AG08395 (cell line): ENCODE measurements at regions not wholly inside any gene's neighbourhood (a gene's known extent, or its start where the extent isn't known, plus 50 kb on each side); places are given as distances from the start of the nearest gene placed in this dataset.
"Not testable (repeated sequence)": the region's sequence is repeated elsewhere in the genome, so short reads cannot be mapped to it uniquely, and the experiment has no call there.

ENCODE experiments used
- DNase-seq: peaks from one replicate; pipeline ENCODE4 v3.0.0; 2012; ENCODE audit warnings: mixed read lengths, low spot score

- no peak for DNase-seq
Measured at GRCh38 chr10:117790179-117790578, 247.6 kb downstream of the EMX2 start.

GRCh38 chr10:117790621-117791020 is 248.1 kb downstream of the EMX2 start:
- no peak for DNase-seq

- no peak for DNase-seq
Measured at GRCh38 chr10:117792214-117792613, 249.7 kb downstream of the EMX2 start.

GRCh38 chr10:117796130-117796745 is 250.5 kb downstream of the RAB11FIP2 start:
- no peak for DNase-seq

GRCh38 chr10:117797296-117797695 is 249.4 kb downstream of the RAB11FIP2 start:
- no peak for DNase-seq

- DNase-seq = no peak
Measured at GRCh38 chr10:117801691-117802090, 245.1 kb downstream of the RAB11FIP2 start.

- DNase-seq = peak; percentile 10
Measured at GRCh38 chr10:117804470-117805011, 242.2 kb downstream of the RAB11FIP2 start.

- DNase-seq = no peak
Measured at GRCh38 chr10:117805139-117805538, 241.6 kb downstream of the RAB11FIP2 start.

- DNase-seq = no peak
Measured at GRCh38 chr10:117807441-117807840, 239.3 kb downstream of the RAB11FIP2 start.

GRCh38 chr10:117815816-117816215 is 230.9 kb downstream of the RAB11FIP2 start:
- DNase-seq = not testable (repeated sequence)

- no peak for DNase-seq
Measured at GRCh38 chr10:117817116-117817515, 229.6 kb downstream of the RAB11FIP2 start.

GRCh38 chr10:117818721-117819120 is 228.0 kb downstream of the RAB11FIP2 start:
- DNase-seq = peak; percentile 45

GRCh38 chr10:117819304-117819703 is 227.4 kb downstream of the RAB11FIP2 start:
- no peak for DNase-seq

GRCh38 chr10:117823980-117824379 is 222.8 kb downstream of the RAB11FIP2 start:
- DNase-seq = no peak

GRCh38 chr10:117830205-117830604 is 216.5 kb downstream of the RAB11FIP2 start:
- DNase-seq = no peak

GRCh38 chr10:117830787-117831212 is 215.9 kb downstream of the RAB11FIP2 start:
- DNase-seq = no peak

- not testable (repeated sequence) for DNase-seq
Measured at GRCh38 chr10:117838500-117839498, 207.9 kb downstream of the RAB11FIP2 start.

GRCh38 chr10:117856426-117856825 is 190.3 kb downstream of the RAB11FIP2 start:
- not testable (repeated sequence) for DNase-seq

GRCh38 chr10:117860135-117860534 is 186.6 kb downstream of the RAB11FIP2 start:
- DNase-seq = peak; percentile 14

- peak; percentile 36 for DNase-seq
Measured at GRCh38 chr10:117860823-117861222, 185.9 kb downstream of the RAB11FIP2 start.

- no peak for DNase-seq
Measured at GRCh38 chr10:117861329-117861728, 185.4 kb downstream of the RAB11FIP2 start.

GRCh38 chr10:117863771-117864170 is 183.0 kb downstream of the RAB11FIP2 start:
- no peak for DNase-seq

- no peak for DNase-seq
Measured at GRCh38 chr10:117865945-117866344, 180.8 kb downstream of the RAB11FIP2 start.
